ENCODE measurements at regions not wholly inside any gene's neighbourhood (a gene's known extent, or its start where the extent isn't known, plus 50 kb on each side); places are given as distances from the start of the nearest gene placed in this dataset.

- DNase-seq = no peak
These were observed 95.4 kb downstream of the MRM1 start for GRCh38 chr17:36696805-36697204.

GRCh38 chr17:36697903-36698530 is 96.6 kb downstream of the MRM1 start:
- no peak for DNase-seq

- DNase-seq = no peak
These were observed 100.2 kb downstream of the MRM1 start for GRCh38 chr17:36701429-36702099.

GRCh38 chr17:36702636-36703035 is 101.3 kb downstream of the MRM1 start:
- no peak for DNase-seq

DNA sequence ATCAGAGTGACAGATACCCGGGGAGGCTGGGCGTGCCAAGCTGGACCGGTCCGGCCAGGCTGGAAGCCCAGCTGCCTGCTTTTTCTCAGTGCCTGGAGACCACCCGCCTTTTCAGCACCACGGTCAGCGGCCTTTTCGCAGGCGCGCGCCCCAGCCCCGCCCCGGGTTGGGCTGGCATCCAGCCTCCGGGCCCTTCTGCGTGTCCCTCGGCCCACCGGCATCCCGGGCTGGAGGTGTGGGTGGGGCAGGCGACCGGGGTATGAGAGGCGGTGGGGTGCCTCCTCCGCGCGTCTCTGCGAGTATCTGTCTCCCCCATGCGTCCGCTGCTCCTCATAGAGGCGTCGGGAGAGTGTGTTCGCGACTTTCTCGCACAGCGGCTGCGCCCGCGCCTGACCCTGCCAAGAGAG is 102.5 kb downstream of the MRM1 start:
- DNase-seq = peak; percentile 41

DNA sequence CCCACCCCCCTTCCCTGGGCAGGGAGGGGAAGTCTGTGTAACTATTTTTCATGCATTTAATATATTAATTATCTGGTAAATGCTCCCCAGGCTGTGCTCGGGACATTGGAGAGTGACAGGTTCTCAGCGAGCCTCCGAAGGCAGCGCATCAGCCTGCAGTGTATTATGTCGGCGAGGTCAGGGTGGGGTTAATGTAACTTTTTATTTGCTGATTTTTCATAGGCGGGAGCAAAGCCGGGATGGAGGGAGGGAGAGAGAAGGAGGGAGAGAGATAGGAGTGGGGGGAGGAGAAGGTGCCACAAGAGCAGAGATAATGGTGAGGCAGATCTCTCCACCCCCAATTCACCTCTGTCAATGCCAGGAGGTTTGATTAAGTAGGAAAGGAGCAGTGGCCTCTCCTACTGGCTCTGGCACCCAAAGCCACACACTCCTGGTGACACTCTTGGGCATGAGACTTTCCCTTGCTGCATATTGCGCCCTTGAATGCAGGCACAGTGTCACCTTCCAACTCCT is 104.0 kb downstream of the MRM1 start:
- DNase-seq = no peak

DNA sequence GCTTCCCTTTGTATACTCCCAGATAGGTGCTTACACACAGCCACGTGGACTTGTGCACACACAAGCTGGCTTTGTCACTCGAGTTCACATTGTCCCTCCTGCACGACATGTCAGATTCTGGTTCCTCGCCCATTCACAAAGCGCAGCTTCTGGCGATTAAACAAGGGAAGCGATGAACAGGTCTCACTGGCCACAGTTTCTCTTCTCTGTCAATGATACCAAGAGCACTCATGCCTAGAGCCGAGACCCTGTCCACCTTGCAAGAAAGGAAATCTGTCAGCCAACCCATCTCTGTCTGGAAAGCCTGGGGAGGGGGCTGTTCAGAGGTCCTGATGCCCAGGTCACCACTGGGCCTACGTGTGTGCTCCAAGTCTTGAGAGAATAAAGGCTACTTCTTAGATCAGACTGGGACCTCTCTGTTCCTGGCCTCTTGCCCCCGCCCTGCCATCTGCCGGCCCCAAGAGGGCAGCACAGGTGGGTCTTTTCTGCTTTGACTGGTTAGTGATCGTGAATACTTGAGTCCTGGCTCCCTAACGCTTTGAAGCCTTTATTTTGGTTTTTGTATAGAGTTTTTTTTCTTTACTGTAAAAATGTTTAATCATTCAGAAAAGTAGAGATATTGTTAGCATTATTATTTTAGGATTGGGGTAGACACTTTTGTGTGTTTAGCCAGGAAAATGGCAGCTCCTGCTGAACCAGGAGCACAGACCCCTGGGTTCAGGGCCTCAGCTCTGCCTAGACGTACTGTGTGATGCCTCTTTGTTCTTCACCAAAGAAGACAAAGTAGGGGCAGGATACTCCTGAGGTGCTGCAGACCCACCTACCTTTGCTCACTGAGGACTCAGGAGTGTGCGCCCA is 104.7 kb downstream of the MRM1 start:
- DNase-seq = peak; percentile 60

DNA sequence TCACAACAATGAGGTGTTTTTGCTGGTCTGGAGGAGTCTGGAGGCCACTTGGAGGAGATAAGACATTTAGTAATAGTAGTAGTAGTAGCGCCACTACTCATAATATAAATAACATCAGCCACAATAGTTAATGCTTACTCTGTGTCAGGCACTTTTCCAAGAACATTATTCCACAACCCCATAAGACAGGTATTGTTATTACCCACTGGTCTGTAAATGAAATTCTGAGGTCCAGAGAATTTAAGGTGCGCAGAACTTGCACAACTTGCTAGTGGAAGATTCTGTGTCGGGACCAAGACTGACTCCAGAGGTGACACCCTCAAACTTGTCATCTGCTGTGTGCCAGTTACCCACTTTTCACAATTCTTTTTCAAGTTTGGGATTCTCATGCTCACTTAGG is 106.5 kb downstream of the MRM1 start:
- DNase-seq = no peak

- no peak for DNase-seq
These were observed 113.4 kb downstream of the MRM1 start for GRCh38 chr17:36714789-36715188.

- no peak for DNase-seq
These were observed 114.6 kb downstream of the MRM1 start for GRCh38 chr17:36715951-36716350.

- DNase-seq = no peak
These were observed 115.7 kb downstream of the MRM1 start for GRCh38 chr17:36717088-36717487.

- DNase-seq = no peak
These were observed 118.7 kb downstream of the MRM1 start for GRCh38 chr17:36720131-36720530.

DNA sequence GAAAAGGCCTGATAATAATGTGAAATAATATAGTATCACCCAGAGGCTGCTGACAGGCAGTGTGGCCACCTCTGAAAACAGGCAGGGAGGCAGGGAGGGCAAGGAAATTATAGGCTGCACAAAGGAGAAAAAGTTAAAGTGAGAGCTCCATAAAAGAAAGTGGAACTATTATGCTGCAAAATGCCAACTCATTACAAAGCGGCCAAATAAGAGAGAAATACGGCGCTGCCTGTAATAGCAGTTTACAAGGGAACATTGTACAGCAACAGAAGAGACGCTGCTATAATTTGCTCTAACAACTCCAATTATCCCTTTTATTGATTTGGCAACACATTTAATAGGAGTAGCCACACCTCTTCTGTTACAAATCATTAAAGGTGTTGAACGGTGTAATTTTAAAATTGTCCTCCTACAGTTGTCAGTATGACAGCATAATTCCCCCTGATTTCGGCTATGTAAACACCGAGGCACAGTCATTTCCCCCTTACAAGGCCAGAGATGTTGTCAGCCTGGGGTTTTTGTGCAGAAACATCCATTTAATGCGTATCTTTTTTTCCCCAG is 120.3 kb downstream of the MRM1 start:
- peak; percentile 62 for DNase-seq

GRCh38 chr17:36722121-36722902 is 120.9 kb downstream of the MRM1 start:
- DNase-seq = peak; percentile 81

DNA sequence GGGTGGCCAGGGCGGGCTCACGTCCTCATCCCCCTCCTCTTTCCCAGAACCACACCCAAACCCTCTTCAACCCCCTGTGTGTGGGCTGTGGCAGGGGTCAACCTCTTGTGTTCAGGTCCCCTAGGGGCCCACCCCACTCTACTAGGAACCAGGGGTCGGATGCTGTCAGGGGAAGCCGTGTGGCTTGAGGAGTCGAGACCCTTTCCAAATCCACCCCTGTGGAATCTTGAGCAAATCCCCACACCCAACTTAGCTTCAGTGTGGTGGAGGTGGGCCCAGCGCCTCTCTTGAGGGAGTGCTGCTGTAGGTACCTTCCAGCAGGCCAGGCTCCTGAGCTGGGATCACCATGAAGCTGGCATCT is 121.5 kb downstream of the MRM1 start:
- DNase-seq = no peak

DNA sequence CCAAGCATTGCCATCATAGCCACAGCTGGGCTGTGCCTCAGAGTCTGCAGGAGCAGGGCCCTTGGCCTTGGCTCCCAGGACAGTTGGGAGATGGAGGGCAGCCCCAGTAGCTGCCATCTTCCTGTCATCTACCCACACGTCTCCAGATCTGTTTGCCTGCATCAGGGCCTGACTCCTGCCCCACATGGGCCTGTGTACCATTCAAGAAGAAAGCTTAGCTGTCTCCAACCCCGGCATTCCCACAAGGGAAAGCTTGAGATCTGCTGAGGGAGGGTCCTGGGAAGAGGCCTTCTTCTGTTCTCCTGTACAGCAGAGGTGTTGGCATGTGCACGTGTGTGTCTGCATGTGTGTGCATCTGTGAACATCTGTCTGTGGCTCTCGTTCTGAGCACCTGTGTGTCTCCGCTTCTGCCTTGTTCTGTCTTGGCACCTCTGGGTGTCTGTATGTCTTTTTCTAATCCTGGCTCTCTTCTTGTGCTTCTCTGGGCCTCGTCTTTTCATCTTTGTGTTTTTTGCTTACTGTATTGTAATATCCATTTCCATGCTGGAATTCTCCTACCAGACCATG is 122.2 kb downstream of the MRM1 start:
- no peak for DNase-seq

DNA sequence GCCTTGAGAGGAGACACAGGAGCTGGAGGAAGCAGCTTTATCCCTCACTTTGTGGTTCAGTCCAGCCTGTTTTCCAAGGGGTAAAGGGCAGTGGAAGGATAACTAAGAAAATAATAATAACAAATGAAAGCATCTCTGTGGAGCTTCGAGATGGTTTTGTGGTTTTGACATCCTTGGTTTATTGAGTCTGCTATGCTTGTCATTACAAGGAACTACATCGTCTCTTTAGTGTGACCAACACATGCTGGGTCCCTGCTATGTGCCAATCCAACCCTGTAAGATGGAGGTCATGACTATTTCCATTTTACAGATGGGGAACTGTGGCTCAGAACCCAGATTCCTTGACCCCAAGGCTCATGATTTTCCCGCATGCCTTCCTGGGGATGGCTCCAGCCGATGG is 124.8 kb downstream of the MRM1 start:
- DNase-seq = no peak

GRCh38 chr17:36727052-36727451 is 125.7 kb downstream of the MRM1 start:
- no peak for DNase-seq

DNA sequence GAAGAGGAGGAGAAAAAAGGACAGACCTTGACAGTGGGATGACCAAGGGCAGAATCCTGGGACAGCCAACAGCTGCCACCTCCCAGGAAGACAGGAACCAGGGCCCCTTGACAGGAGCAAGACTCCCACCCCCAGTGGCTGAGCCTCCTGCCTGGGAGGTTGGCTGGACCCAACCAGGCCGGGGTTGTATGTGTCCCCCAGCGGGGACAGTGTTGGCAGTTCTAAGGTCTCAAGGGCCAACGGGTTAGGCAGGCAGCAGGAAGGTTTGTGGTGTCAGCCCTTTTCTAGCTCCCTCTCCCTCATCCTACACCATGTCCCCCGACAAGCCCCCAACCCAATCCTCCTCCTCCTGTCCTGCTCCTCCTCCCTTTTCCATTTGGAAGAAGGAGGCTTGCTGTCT is 126.2 kb downstream of the MRM1 start:
- DNase-seq = no peak

DNA sequence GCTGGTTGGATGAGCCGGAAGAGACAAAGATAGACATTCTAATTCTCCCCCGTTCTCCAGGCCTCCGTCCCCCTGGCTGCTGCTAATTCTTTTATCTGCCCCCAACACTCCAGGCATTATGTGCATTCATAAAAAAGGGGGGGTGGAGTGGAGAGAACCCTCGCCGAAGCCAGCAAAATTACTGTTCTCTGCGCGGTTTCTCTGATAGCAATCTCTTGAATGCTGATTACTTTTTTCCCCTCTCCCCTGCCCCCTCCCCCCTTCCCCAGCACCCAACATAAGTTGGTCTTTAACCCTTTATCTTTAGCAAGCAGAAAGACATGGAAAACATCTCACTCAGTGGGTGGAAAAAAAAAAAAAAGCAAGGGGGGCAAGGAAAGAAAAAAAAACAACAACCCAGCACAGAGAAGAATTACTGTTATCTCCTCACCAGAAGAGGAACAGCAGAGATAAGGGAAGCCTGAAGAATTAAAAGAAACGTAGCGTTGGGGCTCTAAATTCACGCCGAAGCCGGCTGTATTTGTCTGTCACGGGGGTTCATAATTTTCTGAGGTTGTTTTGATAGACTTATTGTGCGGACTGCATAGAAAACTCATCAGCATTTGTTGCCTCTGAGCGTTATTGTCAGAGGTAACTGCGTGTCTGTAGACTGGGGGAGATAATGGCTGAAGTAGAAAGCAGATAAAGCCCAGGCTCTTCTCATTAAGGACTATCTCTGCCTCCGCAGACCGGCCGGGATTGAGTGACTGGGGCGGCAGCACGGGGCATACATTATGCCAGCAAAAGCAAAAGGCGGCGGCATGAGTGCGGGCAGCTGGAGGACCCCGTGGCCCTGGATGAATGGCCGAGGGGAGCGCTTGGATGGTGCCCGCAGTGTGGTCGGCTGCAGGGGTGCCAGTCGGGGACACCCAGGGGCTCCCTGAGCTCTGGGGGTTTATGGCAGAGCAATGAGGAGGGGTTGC is 126.9 kb downstream of the MRM1 start:
- peak; percentile 53 for DNase-seq

Data from stimulated activated CD4-positive, alpha-beta T cell treated with anti-CD3 and anti-CD28 coated beads, Interleukin-4, amount 100 ng/mL, for 24 hours (primary cell).